SK-N-SH treated with all-trans-retinoic acid at 6 μM for 48 hours (cell line): ENCODE measurements at regions not wholly inside any gene's neighbourhood (a gene's known extent, or its start where the extent isn't known, plus 50 kb on each side); places are given as distances from the start of the nearest gene placed in this dataset.

Source experiments
- ATAC-seq: fragments of 200-7000 bp; cut with Tn5 transposase; 3 replicates; pipeline ENCODE4 v1.9.1; 2020; ENCODE audit warnings: mild to moderate bottlenecking, moderate library complexity
- BACH2 ChIP-seq: fragments of 250-450 bp; sonication (Bioruptor Pico); IDR thresholded peaks from 2 replicates; pipeline ENCODE4 v1.9.0; 2021; ENCODE audit warnings: mild to moderate bottlenecking, borderline replicate concordance
- CREB5 ChIP-seq: fragments of 250-450 bp; sonication (Bioruptor Pico); IDR thresholded peaks from 2 replicates; pipeline ENCODE4 v1.5.1; 2020; ENCODE audit warnings: low read depth, mild to moderate bottlenecking, moderate library complexity
- CSDC2 ChIP-seq: fragments of 250-450 bp; sonication (Bioruptor Pico); IDR thresholded peaks from 2 replicates; pipeline ENCODE4 v1.5.0; 2020; ENCODE audit warnings: mild to moderate bottlenecking, moderate library complexity
- CSRNP3 ChIP-seq: fragments of 250-450 bp; sonication (Bioruptor Pico); IDR thresholded peaks from 2 replicates; pipeline ENCODE4 v1.5.1; 2021; ENCODE audit warnings: mild to moderate bottlenecking, moderate library complexity
- ISL1 ChIP-seq: fragments of 250-450 bp; sonication (Bioruptor Pico); IDR thresholded peaks from 2 replicates; pipeline ENCODE4 v2.1.2; 2022; ENCODE audit warnings: mild to moderate bottlenecking, moderate library complexity
- OSR1 ChIP-seq: fragments of 250-450 bp; sonication (Bioruptor Pico); IDR thresholded peaks from 2 replicates; pipeline ENCODE4 v1.8.0; 2022; ENCODE audit warnings: moderate library complexity, mild to moderate bottlenecking, inconsistent platforms
- SNAI2 ChIP-seq: fragments of 250-450 bp; sonication (Bioruptor Pico); IDR thresholded peaks from 2 replicates; pipeline ENCODE4 v1.5.0; 2020; ENCODE audit warnings: mild to moderate bottlenecking, moderate library complexity
- TCF4 ChIP-seq: fragments of 250-450 bp; sonication (Bioruptor Pico); IDR thresholded peaks from 2 replicates; pipeline ENCODE4 v1.8.0; 2021; ENCODE audit warnings: mild to moderate bottlenecking, moderate library complexity, borderline replicate concordance
- TOX ChIP-seq: fragments of 250-450 bp; sonication (Bioruptor Pico); IDR thresholded peaks from 2 replicates; pipeline ENCODE4 v1.8.0; 2021; ENCODE audit warnings: mild to moderate bottlenecking, moderate library complexity, borderline replicate concordance
- ZFP3 ChIP-seq: fragments of 250-450 bp; sonication (Bioruptor Pico); IDR thresholded peaks from 2 replicates; pipeline ENCODE4 v1.5.0; 2020; ENCODE audit warnings: mild to moderate bottlenecking, moderate library complexity
- ZNF70 ChIP-seq: fragments of 450-650 bp; formaldehyde crosslinking; IDR thresholded peaks from 2 replicates; pipeline ENCODE4 v1.5.0; 2020; ENCODE audit warnings: mild to moderate bottlenecking, moderate library complexity
- ZNF8 ChIP-seq: fragments of 450-650 bp; formaldehyde crosslinking; IDR thresholded peaks from 2 replicates; pipeline ENCODE4 v1.5.0; 2020; ENCODE audit warnings: mild to moderate bottlenecking, moderate library complexity
- TF ChIP-seq, protein P1 (sequence below): fragments of 250-450 bp; sonication (Bioruptor Pico); IDR thresholded peaks from 2 replicates; pipeline ENCODE4 v1.5.0; 2020; ENCODE audit warnings: mild to moderate bottlenecking, moderate library complexity
- TF ChIP-seq, protein P2 (sequence below): fragments of 250-450 bp; sonication (Bioruptor Pico); IDR thresholded peaks from 2 replicates; pipeline ENCODE4 v1.8.0; 2020; ENCODE audit warnings: mild to moderate bottlenecking, moderate library complexity, borderline replicate concordance
- TF ChIP-seq, protein P3 (sequence below): fragments of 250-450 bp; sonication (Bioruptor Pico); IDR thresholded peaks from 2 replicates; pipeline ENCODE4 v1.8.0; 2021; ENCODE audit warnings: low read depth, mild to moderate bottlenecking, moderate library complexity, borderline replicate concordance

- TF ChIP-seq, protein P1, sequence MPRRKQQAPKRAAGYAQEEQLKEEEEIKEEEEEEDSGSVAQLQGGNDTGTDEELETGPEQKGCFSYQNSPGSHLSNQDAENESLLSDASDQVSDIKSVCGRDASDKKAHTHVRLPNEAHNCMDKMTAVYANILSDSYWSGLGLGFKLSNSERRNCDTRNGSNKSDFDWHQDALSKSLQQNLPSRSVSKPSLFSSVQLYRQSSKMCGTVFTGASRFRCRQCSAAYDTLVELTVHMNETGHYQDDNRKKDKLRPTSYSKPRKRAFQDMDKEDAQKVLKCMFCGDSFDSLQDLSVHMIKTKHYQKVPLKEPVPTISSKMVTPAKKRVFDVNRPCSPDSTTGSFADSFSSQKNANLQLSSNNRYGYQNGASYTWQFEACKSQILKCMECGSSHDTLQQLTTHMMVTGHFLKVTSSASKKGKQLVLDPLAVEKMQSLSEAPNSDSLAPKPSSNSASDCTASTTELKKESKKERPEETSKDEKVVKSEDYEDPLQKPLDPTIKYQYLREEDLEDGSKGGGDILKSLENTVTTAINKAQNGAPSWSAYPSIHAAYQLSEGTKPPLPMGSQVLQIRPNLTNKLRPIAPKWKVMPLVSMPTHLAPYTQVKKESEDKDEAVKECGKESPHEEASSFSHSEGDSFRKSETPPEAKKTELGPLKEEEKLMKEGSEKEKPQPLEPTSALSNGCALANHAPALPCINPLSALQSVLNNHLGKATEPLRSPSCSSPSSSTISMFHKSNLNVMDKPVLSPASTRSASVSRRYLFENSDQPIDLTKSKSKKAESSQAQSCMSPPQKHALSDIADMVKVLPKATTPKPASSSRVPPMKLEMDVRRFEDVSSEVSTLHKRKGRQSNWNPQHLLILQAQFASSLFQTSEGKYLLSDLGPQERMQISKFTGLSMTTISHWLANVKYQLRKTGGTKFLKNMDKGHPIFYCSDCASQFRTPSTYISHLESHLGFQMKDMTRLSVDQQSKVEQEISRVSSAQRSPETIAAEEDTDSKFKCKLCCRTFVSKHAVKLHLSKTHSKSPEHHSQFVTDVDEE (CRISPR knock-in tag): no peak
- no peak for TF ChIP-seq ZNF70 (CRISPR knock-in tag)
- TF ChIP-seq BACH2: no peak
- TF ChIP-seq OSR1 (CRISPR knock-in tag): no peak
These were observed 244.9 kb upstream of the NEBL start (continued) for GRCh38 chr10:21141946-21142492.

DNA sequence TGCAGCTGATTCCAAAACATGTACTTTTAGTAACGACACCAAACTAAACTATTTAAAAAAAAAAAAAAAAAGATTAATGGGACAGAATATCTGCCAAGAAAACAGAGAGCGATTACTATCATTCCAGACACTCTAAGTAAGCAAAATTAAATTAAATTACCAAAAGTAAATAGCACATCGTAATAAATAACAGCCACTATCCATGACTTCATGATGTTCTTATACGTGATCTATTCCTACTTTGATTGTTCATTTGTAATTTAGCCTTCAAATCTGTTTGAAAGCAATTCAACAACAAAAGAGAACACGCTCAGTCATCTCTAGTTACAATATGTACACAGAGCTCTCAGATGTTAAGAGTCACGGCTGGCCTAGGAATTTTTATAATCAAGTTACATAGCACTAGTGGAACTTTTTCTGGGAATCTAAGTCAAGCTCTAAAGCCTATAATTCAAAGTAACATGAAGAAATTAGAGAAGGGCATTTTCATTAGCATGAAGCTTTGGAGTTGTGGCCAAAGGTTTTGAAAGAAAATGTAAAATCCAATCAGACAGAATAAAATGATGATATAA is 241.7 kb upstream of the NEBL start:
- TF ChIP-seq ZFP3 (CRISPR knock-in tag): peak; percentile 17; the same call in 1 of the 2 replicates
- peak; percentile 82 for TF ChIP-seq TCF4
- TF ChIP-seq CSDC2 (CRISPR knock-in tag): no peak
- TF ChIP-seq ISL1 (CRISPR knock-in tag): peak; percentile 99
- TF ChIP-seq, protein P2, sequence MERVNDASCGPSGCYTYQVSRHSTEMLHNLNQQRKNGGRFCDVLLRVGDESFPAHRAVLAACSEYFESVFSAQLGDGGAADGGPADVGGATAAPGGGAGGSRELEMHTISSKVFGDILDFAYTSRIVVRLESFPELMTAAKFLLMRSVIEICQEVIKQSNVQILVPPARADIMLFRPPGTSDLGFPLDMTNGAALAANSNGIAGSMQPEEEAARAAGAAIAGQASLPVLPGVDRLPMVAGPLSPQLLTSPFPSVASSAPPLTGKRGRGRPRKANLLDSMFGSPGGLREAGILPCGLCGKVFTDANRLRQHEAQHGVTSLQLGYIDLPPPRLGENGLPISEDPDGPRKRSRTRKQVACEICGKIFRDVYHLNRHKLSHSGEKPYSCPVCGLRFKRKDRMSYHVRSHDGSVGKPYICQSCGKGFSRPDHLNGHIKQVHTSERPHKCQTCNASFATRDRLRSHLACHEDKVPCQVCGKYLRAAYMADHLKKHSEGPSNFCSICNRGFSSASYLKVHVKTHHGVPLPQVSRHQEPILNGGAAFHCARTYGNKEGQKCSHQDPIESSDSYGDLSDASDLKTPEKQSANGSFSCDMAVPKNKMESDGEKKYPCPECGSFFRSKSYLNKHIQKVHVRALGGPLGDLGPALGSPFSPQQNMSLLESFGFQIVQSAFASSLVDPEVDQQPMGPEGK (CRISPR knock-in tag): peak; percentile 74; the same call in 1 of the 2 replicates
- TF ChIP-seq ZNF8 (CRISPR knock-in tag): no peak
- 0 out of 2 replicates have a peak, but pooled peaks have one; percentile 45 for TF ChIP-seq SNAI2 (CRISPR knock-in tag)
- TF ChIP-seq, protein P3, sequence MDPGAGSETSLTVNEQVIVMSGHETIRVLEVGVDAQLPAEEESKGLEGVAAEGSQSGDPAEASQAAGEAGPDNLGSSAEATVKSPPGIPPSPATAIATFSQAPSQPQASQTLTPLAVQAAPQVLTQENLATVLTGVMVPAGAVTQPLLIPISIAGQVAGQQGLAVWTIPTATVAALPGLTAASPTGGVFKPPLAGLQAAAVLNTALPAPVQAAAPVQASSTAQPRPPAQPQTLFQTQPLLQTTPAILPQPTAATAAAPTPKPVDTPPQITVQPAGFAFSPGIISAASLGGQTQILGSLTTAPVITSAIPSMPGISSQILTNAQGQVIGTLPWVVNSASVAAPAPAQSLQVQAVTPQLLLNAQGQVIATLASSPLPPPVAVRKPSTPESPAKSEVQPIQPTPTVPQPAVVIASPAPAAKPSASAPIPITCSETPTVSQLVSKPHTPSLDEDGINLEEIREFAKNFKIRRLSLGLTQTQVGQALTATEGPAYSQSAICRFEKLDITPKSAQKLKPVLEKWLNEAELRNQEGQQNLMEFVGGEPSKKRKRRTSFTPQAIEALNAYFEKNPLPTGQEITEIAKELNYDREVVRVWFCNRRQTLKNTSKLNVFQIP (CRISPR knock-in tag): no peak
- no peak; the same call in none of the 2 replicates for TF ChIP-seq CSRNP3
- TF ChIP-seq CREB5 (CRISPR knock-in tag): peak; percentile 63
- TF ChIP-seq, protein P1 (CRISPR knock-in tag): peak; percentile 70; the same call in 1 of the 2 replicates
- no peak for TF ChIP-seq TOX (CRISPR knock-in tag)
- ATAC-seq: peak; percentile 60
